Smooth muscle cell (in vitro differentiated cells): ENCODE measurements at regions not wholly inside any gene's neighbourhood (a gene's known extent, or its start where the extent isn't known, plus 50 kb on each side); places are given as distances from the start of the nearest gene placed in this dataset.
"Not testable (repeated sequence)": the region's sequence is repeated elsewhere in the genome, so short reads cannot be mapped to it uniquely, and the experiment has no call there.

Source experiments
- DNase-seq: peaks from one replicate; lab custom pipeline; 2025; ENCODE audit not compliant: unreplicated experiment; lab: John Stamatoyannopoulos, UW
- H2AFZ ChIP-seq: fragments of 200-600 bp; sonication (generic); 2 replicates; pipeline ENCODE4 v1.6.0; 2016; ENCODE audit warnings: antibody characterized with exemption, low read depth, mild to moderate bottlenecking
- H3F3A ChIP-seq: fragments of 200-600 bp; sonication (generic); 2 replicates; pipeline ENCODE4 v1.6.0; 2017; ENCODE audit warnings: antibody characterized with exemption, low read depth
- H3K27ac ChIP-seq: fragments of 200-600 bp; sonication (generic); 2 replicates; pipeline ENCODE4 v1.5.1; 2016; ENCODE audit warnings: low read depth, mild to moderate bottlenecking
- H3K27me3 ChIP-seq: fragments of 200-600 bp; sonication (generic); 2 replicates; pipeline ENCODE4 v1.6.1; 2016; ENCODE audit warnings: low read depth, mild to moderate bottlenecking
- H3K36me3 ChIP-seq: fragments of 200-600 bp; sonication (generic); 2 replicates; pipeline ENCODE4 v1.5.1; 2016; ENCODE audit warnings: low read depth
- H3K4me1 ChIP-seq: fragments of 200-600 bp; sonication (generic); 2 replicates; pipeline ENCODE4 v1.5.1; 2016; ENCODE audit warnings: low read depth
- H3K4me2 ChIP-seq: fragments of 200-600 bp; sonication (generic); 2 replicates; pipeline ENCODE4 v1.6.0; 2016; ENCODE audit warnings: mild to moderate bottlenecking
- H3K4me3 ChIP-seq: fragments of 200-600 bp; sonication (generic); 2 replicates; pipeline ENCODE4 v1.5.1; 2016; ENCODE audit warnings: mild to moderate bottlenecking
- H3K79me2 ChIP-seq: fragments of 200-600 bp; sonication (generic); 2 replicates; pipeline ENCODE4 v1.6.0; 2016; ENCODE audit warnings: low read depth, mild to moderate bottlenecking
- H3K9ac ChIP-seq: fragments of 200-600 bp; sonication (generic); 2 replicates; pipeline ENCODE4 v1.6.0; 2016; ENCODE audit warnings: low read depth
- H3K9me3 ChIP-seq: fragments of 200-600 bp; sonication (generic); replicated peaks from 2 replicates; pipeline ENCODE4 v1.5.1; 2016; ENCODE audit warnings: low read depth
- H4K20me1 ChIP-seq: fragments of 200-600 bp; sonication (generic); 2 replicates; pipeline ENCODE4 v1.6.0; 2016; ENCODE audit warnings: low read depth
- WGBS: methylation state at CpG from one replicate; pipeline ENCODE4 v1.1.7; 2016; ENCODE audit warnings: low lambda C conversion rate; 5-methylcytosine and 5-hydroxymethylcytosine counted together
- TF ChIP-seq, protein P1 (sequence below): fragments of 200-600 bp; sonication (generic); IDR thresholded peaks from 2 replicates; pipeline ENCODE4 v1.5.1; 2017; ENCODE audit warnings: borderline replicate concordance, mild to moderate bottlenecking, antibody characterized with exemption; ENCODE audit not compliant: insufficient read depth, poor library complexity, severe bottlenecking

DNA sequence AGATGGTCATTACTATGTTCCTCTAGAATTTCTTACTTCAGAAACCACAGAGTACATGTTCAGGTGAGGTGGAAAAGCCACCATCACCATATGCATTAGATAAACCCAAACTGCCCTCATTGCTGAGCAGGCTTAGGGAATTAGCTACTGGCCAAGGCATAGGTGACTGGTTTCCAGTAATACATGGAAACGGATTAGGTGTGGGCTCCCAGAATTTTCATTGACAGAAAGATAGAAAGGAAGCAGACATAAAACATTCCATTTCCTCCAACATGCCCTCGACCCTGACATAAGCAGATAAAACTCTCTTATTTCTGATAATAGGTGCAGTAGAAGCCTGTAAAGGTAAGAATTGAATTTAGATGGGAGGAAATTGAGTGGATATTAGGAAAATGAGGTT is 1466.1 kb downstream of the SUCLG1 start:
- no peak overlapping the region for H3K4me3 ChIP-seq
- TF ChIP-seq, protein P1, sequence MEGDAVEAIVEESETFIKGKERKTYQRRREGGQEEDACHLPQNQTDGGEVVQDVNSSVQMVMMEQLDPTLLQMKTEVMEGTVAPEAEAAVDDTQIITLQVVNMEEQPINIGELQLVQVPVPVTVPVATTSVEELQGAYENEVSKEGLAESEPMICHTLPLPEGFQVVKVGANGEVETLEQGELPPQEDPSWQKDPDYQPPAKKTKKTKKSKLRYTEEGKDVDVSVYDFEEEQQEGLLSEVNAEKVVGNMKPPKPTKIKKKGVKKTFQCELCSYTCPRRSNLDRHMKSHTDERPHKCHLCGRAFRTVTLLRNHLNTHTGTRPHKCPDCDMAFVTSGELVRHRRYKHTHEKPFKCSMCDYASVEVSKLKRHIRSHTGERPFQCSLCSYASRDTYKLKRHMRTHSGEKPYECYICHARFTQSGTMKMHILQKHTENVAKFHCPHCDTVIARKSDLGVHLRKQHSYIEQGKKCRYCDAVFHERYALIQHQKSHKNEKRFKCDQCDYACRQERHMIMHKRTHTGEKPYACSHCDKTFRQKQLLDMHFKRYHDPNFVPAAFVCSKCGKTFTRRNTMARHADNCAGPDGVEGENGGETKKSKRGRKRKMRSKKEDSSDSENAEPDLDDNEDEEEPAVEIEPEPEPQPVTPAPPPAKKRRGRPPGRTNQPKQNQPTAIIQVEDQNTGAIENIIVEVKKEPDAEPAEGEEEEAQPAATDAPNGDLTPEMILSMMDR: no peak
- no peaks in the 10 kb centered on the region for H4K20me1 ChIP-seq
- WGBS: 58% methylated on average over 2 of the region's 2 CpGs
- no peak overlapping the region for H3K4me2 ChIP-seq
- no peak for DNase-seq
- peak overlapping the region; percentile 61 for H3K27ac ChIP-seq
- no peaks in the 10 kb centered on the region for H3F3A ChIP-seq
- H2AFZ ChIP-seq: no peak overlapping the region
- no peaks in the 10 kb centered on the region for H3K27me3 ChIP-seq
- no peaks in the 10 kb centered on the region for H3K4me1 ChIP-seq
- H3K36me3 ChIP-seq: no peaks in the 10 kb centered on the region
- no peaks in the 10 kb centered on the region for H3K9me3 ChIP-seq
- H3K79me2 ChIP-seq: no peaks in the 10 kb centered on the region
- no peak overlapping the region for H3K9ac ChIP-seq

- not testable (repeated sequence) for H2AFZ ChIP-seq, H3K9ac ChIP-seq, H3K4me1 ChIP-seq, H3K36me3 ChIP-seq, H3K9me3 ChIP-seq, H3F3A ChIP-seq, H3K79me2 ChIP-seq, H3K4me2 ChIP-seq, H3K27me3 ChIP-seq, DNase-seq, H3K4me3 ChIP-seq, H3K27ac ChIP-seq, H4K20me1 ChIP-seq
- WGBS: 94% methylated on average over 6 of the region's 6 CpGs
Observed at GRCh38 chr2:82987706-82988105, 1471.4 kb downstream of the SUCLG1 start.

GRCh38 chr2:82986899-82987298 is 1472.2 kb downstream of the SUCLG1 start:
- no peaks in the 10 kb centered on the region for H3K36me3 ChIP-seq
- 94% methylated on average over 3 of the region's 3 CpGs for WGBS
- no peaks in the 10 kb centered on the region for H4K20me1 ChIP-seq
- no peaks in the 10 kb centered on the region for H3K4me1 ChIP-seq
- H3K9me3 ChIP-seq: no peaks in the 10 kb centered on the region
- H3K27me3 ChIP-seq: no peaks in the 10 kb centered on the region
- H3K27ac ChIP-seq: no peak overlapping the region
- no peaks in the 10 kb centered on the region for H3K79me2 ChIP-seq
- no peak overlapping the region for H3K9ac ChIP-seq
- no peak for DNase-seq
- H3K4me2 ChIP-seq: no peak overlapping the region
- H2AFZ ChIP-seq: no peak overlapping the region
- TF ChIP-seq, protein P1: no peak
- no peaks in the 10 kb centered on the region for H3F3A ChIP-seq
- H3K4me3 ChIP-seq: no peak overlapping the region

DNA sequence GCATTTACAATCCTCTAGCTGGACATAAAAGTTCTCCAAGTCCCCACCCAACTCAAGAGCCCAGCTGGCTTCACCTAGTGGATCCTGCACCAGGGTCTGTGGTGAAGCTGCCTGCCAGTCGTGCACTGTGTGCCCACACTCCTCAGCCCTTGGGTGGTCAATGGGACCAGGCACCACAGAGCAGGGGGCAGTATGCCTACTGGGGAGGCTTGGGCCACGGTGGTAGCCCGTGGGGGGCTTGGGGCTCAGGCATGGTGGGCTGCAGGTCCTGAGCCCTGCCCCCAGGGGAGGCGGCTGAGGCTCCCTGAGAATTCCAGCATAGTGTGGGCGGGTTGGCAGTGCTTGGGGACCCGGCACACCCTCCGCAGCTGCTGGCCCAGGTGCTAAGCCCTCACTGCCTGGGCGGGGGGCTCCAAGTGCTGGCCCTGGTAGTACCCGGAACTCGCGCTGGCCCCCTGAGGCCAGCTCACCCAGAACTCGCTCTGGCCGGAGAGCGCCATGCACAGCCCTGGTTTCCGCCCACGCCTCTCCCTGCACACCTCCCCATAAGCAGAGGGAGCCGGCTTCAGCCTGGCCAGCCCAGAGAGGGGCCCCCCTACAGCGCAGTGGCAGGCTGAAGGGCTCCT is 1473.4 kb downstream of the SUCLG1 start:
- TF ChIP-seq, protein P1: no peak
- Histone ChIP-seq H3K36me3 (no peaks in the 10 kb centered on the region), H3K27ac (no peak overlapping the region), H3K9ac (no peak overlapping the region), H3K4me1 (no peaks in the 10 kb centered on the region), H2AFZ (no peak overlapping the region), H3F3A (no peaks in the 10 kb centered on the region), H3K4me2 (no peak overlapping the region), H3K79me2 (no peaks in the 10 kb centered on the region), H4K20me1 (no peaks in the 10 kb centered on the region), H3K4me3 (no peak overlapping the region), H3K9me3 (no peaks in the 10 kb centered on the region), H3K27me3 (no peaks in the 10 kb centered on the region)
- 96% methylated on average over 18 of the region's 18 CpGs for WGBS
- DNase-seq: no peak
